Vagina (tissue), 2 donors: ENCODE measurements at regions not wholly inside any gene's neighbourhood (a gene's known extent, or its start where the extent isn't known, plus 50 kb on each side); places are given as distances from the start of the nearest gene placed in this dataset.

Experiments used
- DNase-seq, 2 donors: peaks; one replicate each; pipeline ENCODE4 v3.0.0-alpha.2; 2017; ENCODE audit errors: extremely low spot score in 2 of 2
- H3K27ac ChIP-seq: fragments of 200-600 bp; sonication (generic); one replicate; pipeline ENCODE4 v1.5.1; 2019
- H3K27me3 ChIP-seq: fragments of 200-600 bp; sonication (generic); one replicate; pipeline ENCODE4 v1.5.1; 2019
- H3K36me3 ChIP-seq, 2 donors: fragments of 200-600 bp; sonication (generic); one replicate each; pipeline ENCODE4 v1.5.1; 2017 to 2019
- H3K4me1 ChIP-seq: fragments of 200-600 bp; sonication (generic); one replicate; pipeline ENCODE4 v1.5.1; 2019
- H3K4me3 ChIP-seq, 2 donors: fragments of 200-600 bp; sonication (generic); 1 replicate in 1 of 2; 2 replicates in 1 of 2; pipeline ENCODE4 v1.5.1; 2016 to 2019
- H3K9me3 ChIP-seq: fragments of 200-600 bp; sonication (generic); one replicate; pipeline ENCODE4 v1.5.1; 2019
- CTCF ChIP-seq, 3 experiments: fragments of 450-650 bp in 2 of 3; fragments of 200-600 bp in 1 of 3; sonication (generic) in 1 of 3; IDR thresholded peaks; one replicate each; pipeline ENCODE4 v1.5.1; 2017 to 2019; ENCODE audit warnings: antibody characterized with exemption in 3 of 3, mild to moderate bottlenecking in 2 of 3, moderate library complexity in 2 of 3
- POLR2A ChIP-seq, 2 donors: fragments of 450-650 bp; IDR thresholded peaks; one replicate each; pipeline ENCODE4 v1.6.1; 2017; ENCODE audit warnings: antibody characterized with exemption in 2 of 2, mild to moderate bottlenecking in 2 of 2, moderate library complexity in 2 of 2
- POLR2AphosphoS5 ChIP-seq, 2 donors: sonication (generic); formaldehyde crosslinking; IDR thresholded peaks; one replicate each; pipeline ENCODE4 v1.9.0; 2017; ENCODE audit warnings: antibody characterized with exemption in 2 of 2, mild to moderate bottlenecking in 2 of 2, low read depth in 1 of 2; ENCODE audit not compliant: insufficient read depth in 1 of 2
- intact Hi-C: fragments of 100-400 bp; cut with DNase I; formaldehyde crosslinking; loops from one replicate; pipeline ENCODE4 v1.15.1; 2023

GRCh38 chr6:71220466-71220865, 68.1 kb upstream of the OGFRL1 start:
- DNase-seq = no peak
- Histone ChIP-seq H3K27ac (no peak overlapping the region), H3K9me3 (no peaks in the 10 kb centered on the region), H3K27me3 (no peaks in the 10 kb centered on the region), H3K4me1 (no peaks in the 10 kb centered on the region), H3K36me3 (no peaks in the 10 kb centered on the region), H3K4me3 (no peak overlapping the region)
- intact Hi-C loops = no loop called here
- no peak for TF ChIP-seq CTCF (IDR thresholded peaks at IDR 0.05)

- Histone ChIP-seq H3K27me3 (no peaks in the 10 kb centered on the region), H3K9me3 (no peaks in the 10 kb centered on the region), H3K4me3 (no peak overlapping the region), H3K4me1 (no peaks in the 10 kb centered on the region), H3K36me3 (no peaks in the 10 kb centered on the region), H3K27ac (no peak overlapping the region)
- DNase-seq = no peak
- no peak for TF ChIP-seq CTCF (IDR thresholded peaks at IDR 0.05)
- no peak for TF ChIP-seq POLR2AphosphoS5 (IDR thresholded peaks at IDR 0.05; ENCODE audit: insufficient read depth in 1 of 2, low read depth in 1 of 2)
- no peak for TF ChIP-seq POLR2A (IDR thresholded peaks at IDR 0.05)
- intact Hi-C loops = no loop called here
Observed at GRCh38 chr6:71222671-71223070, 65.9 kb upstream of the OGFRL1 start.

- no peaks in the 10 kb centered on the region for H3K27me3 ChIP-seq
- no peaks in the 10 kb centered on the region for H3K36me3 ChIP-seq
- H3K4me1 ChIP-seq = no peaks in the 10 kb centered on the region
- H3K4me3 ChIP-seq = no peak overlapping the region
- H3K27ac ChIP-seq = no peak overlapping the region
- TF ChIP-seq POLR2A (IDR thresholded peaks at IDR 0.05) = no peak
- TF ChIP-seq CTCF (IDR thresholded peaks at IDR 0.05) = no peak
- TF ChIP-seq POLR2AphosphoS5 (IDR thresholded peaks at IDR 0.05; ENCODE audit: insufficient read depth in 1 of 2, low read depth in 1 of 2) = no peak
- no peaks in the 10 kb centered on the region for H3K9me3 ChIP-seq
- no peak for DNase-seq
- intact Hi-C loops = no loop called here
Observed at GRCh38 chr6:71224011-71224410, 64.6 kb upstream of the OGFRL1 start.

- Histone ChIP-seq H3K27ac (no peak overlapping the region), H3K4me3 (no peak overlapping the region), H3K27me3 (no peaks in the 10 kb centered on the region), H3K36me3 (no peaks in the 10 kb centered on the region), H3K4me1 (no peaks in the 10 kb centered on the region), H3K9me3 (no peaks in the 10 kb centered on the region)
- intact Hi-C loops = no loop called here
- no peak for DNase-seq
- no peak for TF ChIP-seq POLR2AphosphoS5 (IDR thresholded peaks at IDR 0.05; ENCODE audit: insufficient read depth in 1 of 2, low read depth in 1 of 2)
- TF ChIP-seq POLR2A (IDR thresholded peaks at IDR 0.05) = no peak
- no peak for TF ChIP-seq CTCF (IDR thresholded peaks at IDR 0.05)
Observed at GRCh38 chr6:71226151-71226550, 62.5 kb upstream of the OGFRL1 start.

GRCh38 chr6:71228461-71229041, 60.1 kb upstream of the OGFRL1 start:
- Histone ChIP-seq H3K4me3 (no peak overlapping the region), H3K27me3 (no peaks in the 10 kb centered on the region), H3K9me3 (no peaks in the 10 kb centered on the region), H3K4me1 (no peaks in the 10 kb centered on the region), H3K27ac (no peak overlapping the region), H3K36me3 (no peaks in the 10 kb centered on the region)
- TF ChIP-seq POLR2AphosphoS5 (IDR thresholded peaks at IDR 0.05; ENCODE audit: insufficient read depth in 1 of 2, low read depth in 1 of 2) (no peak), POLR2A (IDR thresholded peaks at IDR 0.05) (no peak), CTCF (IDR thresholded peaks at IDR 0.05) (no peak)
- no peak for DNase-seq
- intact Hi-C loops = no loop called here
